Fibroblast of mammary gland (primary cell): ENCODE measurements at regions not wholly inside any gene's neighbourhood (a gene's known extent, or its start where the extent isn't known, plus 50 kb on each side); places are given as distances from the start of the nearest gene placed in this dataset.

ENCODE experiments used
- DNase-seq: peaks from one replicate; pipeline ENCODE4 v3.0.0-alpha.2; 2010; ENCODE audit warnings: low read depth
- H3K4me3 ChIP-seq: 2 replicates; pipeline ENCODE4 v1.5.1; 2011; ENCODE audit warnings: low read depth, mild to moderate bottlenecking, low read length, moderate library complexity; ENCODE audit not compliant: control insufficient read depth
- CTCF ChIP-seq: conservative IDR thresholded peaks from 2 replicates; pipeline ENCODE4 v1.5.1; 2011; ENCODE audit warnings: low read depth, low read length, inconsistent platforms; ENCODE audit not compliant: control insufficient read depth, insufficient read depth

- no peak overlapping the region for H3K4me3 ChIP-seq
- no peak for TF ChIP-seq CTCF
- no peak for DNase-seq
These were observed 369.2 kb downstream of the PLK2 start for GRCh38 chr5:58090704-58091103.

- DNase-seq = no peak
- no peak overlapping the region for H3K4me3 ChIP-seq
- TF ChIP-seq CTCF = no peak
These were observed 370.9 kb downstream of the PLK2 start for GRCh38 chr5:58088941-58089340.

- DNase-seq = no peak
- H3K4me3 ChIP-seq = no peak overlapping the region
- no peak for TF ChIP-seq CTCF
These were observed 372.0 kb downstream of the PLK2 start for GRCh38 chr5:58087905-58088304.

DNA sequence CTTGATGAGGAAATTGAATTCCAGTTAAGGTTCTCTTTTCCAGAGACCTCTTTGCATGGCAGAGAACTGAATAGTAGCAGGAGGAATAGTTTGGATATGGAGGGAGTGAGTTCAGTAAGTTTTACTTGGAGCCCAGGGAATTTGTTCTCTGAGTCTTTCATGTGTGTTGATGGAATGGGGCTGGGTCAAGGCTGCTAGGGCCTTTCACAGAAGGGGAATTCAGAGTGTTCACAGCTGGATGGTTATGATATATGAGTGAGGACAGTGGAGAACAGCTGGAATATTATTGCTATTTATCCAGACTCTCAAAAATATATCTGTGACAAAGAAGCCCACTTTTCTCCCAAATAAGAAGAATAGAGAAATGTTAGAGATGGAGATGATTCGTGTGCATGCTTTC lies 372.8 kb downstream of the PLK2 start:
- no peak for TF ChIP-seq CTCF
- H3K4me3 ChIP-seq = no peak overlapping the region
- no peak for DNase-seq

DNA sequence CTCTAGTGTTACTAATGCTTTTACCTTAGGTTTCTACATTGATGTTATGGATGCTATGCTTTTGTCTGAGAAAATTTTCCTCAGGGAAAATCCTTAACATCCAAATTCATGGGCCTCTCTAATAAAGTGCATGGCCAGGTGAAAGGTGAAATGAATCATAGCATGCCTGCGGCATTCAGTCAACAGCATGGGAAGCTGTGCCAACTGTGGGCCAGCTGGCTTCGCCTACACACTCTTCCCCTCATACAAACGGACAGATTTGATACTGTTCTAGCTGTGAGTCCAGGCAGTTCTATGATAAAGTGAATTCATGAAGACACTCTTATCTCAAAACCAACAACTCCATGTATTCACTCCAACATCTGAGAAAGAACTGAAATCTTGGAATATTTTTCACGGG lies 374.1 kb downstream of the PLK2 start:
- H3K4me3 ChIP-seq = no peak overlapping the region

DNA sequence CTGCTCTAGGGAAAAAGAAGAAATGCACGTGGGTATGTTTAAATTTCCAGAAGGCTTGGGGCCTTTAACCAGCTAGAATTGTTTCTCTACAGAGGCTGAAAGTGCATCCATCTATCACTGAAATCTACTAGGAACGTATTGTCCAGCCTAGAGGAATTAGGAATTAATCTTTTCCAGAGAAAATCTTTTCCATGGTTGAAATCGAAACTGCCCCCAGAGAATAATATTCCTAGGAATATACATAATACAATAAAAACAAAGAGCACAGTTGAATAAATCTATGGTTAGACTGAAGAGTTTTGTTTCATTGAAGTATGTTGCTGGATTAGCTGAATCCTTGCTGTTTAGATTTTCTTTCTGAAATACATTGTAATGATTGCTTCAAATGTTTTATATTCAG lies 378.5 kb downstream of the PLK2 start:
- no peak overlapping the region for H3K4me3 ChIP-seq
- no peak for DNase-seq
- no peak for TF ChIP-seq CTCF

More for the DNA sequence above, 374.1 kb downstream of the PLK2 start:
- no peak for TF ChIP-seq CTCF
- peak; percentile 38 for DNase-seq

- no peak overlapping the region for H3K4me3 ChIP-seq
- TF ChIP-seq CTCF = no peak
- peak; percentile 14 for DNase-seq
These were observed 379.3 kb downstream of the PLK2 start for GRCh38 chr5:58080573-58080972.
